Smooth muscle cell (in vitro differentiated cells): ENCODE measurements at regions not wholly inside any gene's neighbourhood (a gene's known extent, or its start where the extent isn't known, plus 50 kb on each side); places are given as distances from the start of the nearest gene placed in this dataset.

Source experiments
- DNase-seq: peaks from one replicate; lab custom pipeline; 2025; ENCODE audit not compliant: unreplicated experiment; lab: John Stamatoyannopoulos, UW
- H2AFZ ChIP-seq: fragments of 200-600 bp; sonication (generic); 2 replicates; pipeline ENCODE4 v1.6.0; 2016; ENCODE audit warnings: antibody characterized with exemption, low read depth, mild to moderate bottlenecking
- H3F3A ChIP-seq: fragments of 200-600 bp; sonication (generic); 2 replicates; pipeline ENCODE4 v1.6.0; 2017; ENCODE audit warnings: antibody characterized with exemption, low read depth
- H3K27ac ChIP-seq: fragments of 200-600 bp; sonication (generic); 2 replicates; pipeline ENCODE4 v1.5.1; 2016; ENCODE audit warnings: low read depth, mild to moderate bottlenecking
- H3K27me3 ChIP-seq: fragments of 200-600 bp; sonication (generic); 2 replicates; pipeline ENCODE4 v1.6.1; 2016; ENCODE audit warnings: low read depth, mild to moderate bottlenecking
- H3K36me3 ChIP-seq: fragments of 200-600 bp; sonication (generic); 2 replicates; pipeline ENCODE4 v1.5.1; 2016; ENCODE audit warnings: low read depth
- H3K4me1 ChIP-seq: fragments of 200-600 bp; sonication (generic); 2 replicates; pipeline ENCODE4 v1.5.1; 2016; ENCODE audit warnings: low read depth
- H3K4me2 ChIP-seq: fragments of 200-600 bp; sonication (generic); 2 replicates; pipeline ENCODE4 v1.6.0; 2016; ENCODE audit warnings: mild to moderate bottlenecking
- H3K4me3 ChIP-seq: fragments of 200-600 bp; sonication (generic); 2 replicates; pipeline ENCODE4 v1.5.1; 2016; ENCODE audit warnings: mild to moderate bottlenecking
- H3K79me2 ChIP-seq: fragments of 200-600 bp; sonication (generic); 2 replicates; pipeline ENCODE4 v1.6.0; 2016; ENCODE audit warnings: low read depth, mild to moderate bottlenecking
- H3K9ac ChIP-seq: fragments of 200-600 bp; sonication (generic); 2 replicates; pipeline ENCODE4 v1.6.0; 2016; ENCODE audit warnings: low read depth
- H3K9me3 ChIP-seq: fragments of 200-600 bp; sonication (generic); replicated peaks from 2 replicates; pipeline ENCODE4 v1.5.1; 2016; ENCODE audit warnings: low read depth
- H4K20me1 ChIP-seq: fragments of 200-600 bp; sonication (generic); 2 replicates; pipeline ENCODE4 v1.6.0; 2016; ENCODE audit warnings: low read depth
- CTCF ChIP-seq: fragments of 200-600 bp; sonication (generic); IDR thresholded peaks from 2 replicates; pipeline ENCODE4 v1.5.1; 2017; ENCODE audit warnings: borderline replicate concordance, mild to moderate bottlenecking, antibody characterized with exemption; ENCODE audit not compliant: insufficient read depth, poor library complexity, severe bottlenecking
- WGBS: methylation state at CpG from one replicate; pipeline ENCODE4 v1.1.7; 2016; ENCODE audit warnings: low lambda C conversion rate; 5-methylcytosine and 5-hydroxymethylcytosine counted together

- H3F3A ChIP-seq = no peaks in the 10 kb centered on the region
- no peak overlapping the region for H3K27ac ChIP-seq
- H2AFZ ChIP-seq = no peak overlapping the region
- H4K20me1 ChIP-seq = no peaks in the 10 kb centered on the region
- no peaks in the 10 kb centered on the region for H3K9me3 ChIP-seq
- no peaks in the 10 kb centered on the region for H3K27me3 ChIP-seq
- no peak for TF ChIP-seq CTCF
- no peaks in the 10 kb centered on the region for H3K79me2 ChIP-seq
- no peaks in the 10 kb centered on the region for H3K36me3 ChIP-seq
- H3K4me2 ChIP-seq = no peak overlapping the region
- no peak overlapping the region for H3K9ac ChIP-seq
- H3K4me1 ChIP-seq = no peaks in the 10 kb centered on the region
- 70% methylated on average over 8 of the region's 8 CpGs for WGBS
- no peak overlapping the region for H3K4me3 ChIP-seq
- DNase-seq = no peak
Observed at GRCh38 chr19:31413353-31413752, 64.1 kb upstream of the TSHZ3 start.

GRCh38 chr19:31415322-31415721, 66.1 kb upstream of the TSHZ3 start:
- Histone ChIP-seq H3K27me3 (peaks cover 13% of the 10 kb centered on the region), H2AFZ (no peak overlapping the region), H4K20me1 (no peaks in the 10 kb centered on the region), H3K4me1 (peaks cover 9% of the 10 kb centered on the region), H3K79me2 (no peaks in the 10 kb centered on the region), H3K27ac (no peak overlapping the region), H3K4me3 (no peak overlapping the region), H3K9ac (no peak overlapping the region), H3F3A (no peaks in the 10 kb centered on the region), H3K9me3 (no peaks in the 10 kb centered on the region), H3K36me3 (no peaks in the 10 kb centered on the region), H3K4me2 (no peak overlapping the region)
- TF ChIP-seq CTCF = no peak
- 95% methylated on average over 2 of the region's 2 CpGs for WGBS
- DNase-seq = no peak

- no peak for DNase-seq
- Histone ChIP-seq H3K4me3 (no peak overlapping the region), H3K27ac (no peak overlapping the region), H3F3A (no peaks in the 10 kb centered on the region), H3K79me2 (no peaks in the 10 kb centered on the region), H2AFZ (no peak overlapping the region), H3K9ac (no peak overlapping the region), H3K36me3 (no peaks in the 10 kb centered on the region), H3K27me3 (peaks cover 13% of the 10 kb centered on the region), H3K9me3 (no peaks in the 10 kb centered on the region), H4K20me1 (no peaks in the 10 kb centered on the region), H3K4me2 (no peak overlapping the region), H3K4me1 (peaks cover 9% of the 10 kb centered on the region)
- no peak for TF ChIP-seq CTCF
- WGBS = 94% methylated on average over 2 of the region's 2 CpGs
Observed at GRCh38 chr19:31416548-31416947, 67.3 kb upstream of the TSHZ3 start.

GRCh38 chr19:31418055-31418454, 68.8 kb upstream of the TSHZ3 start:
- Histone ChIP-seq H3F3A (no peaks in the 10 kb centered on the region), H3K27me3 (peaks cover 13% of the 10 kb centered on the region), H3K4me2 (peak overlapping the region; percentile 8), H3K79me2 (no peaks in the 10 kb centered on the region), H3K27ac (no peak overlapping the region), H2AFZ (no peak overlapping the region), H3K9ac (no peak overlapping the region), H3K9me3 (no peaks in the 10 kb centered on the region), H3K36me3 (no peaks in the 10 kb centered on the region), H3K4me3 (no peak overlapping the region), H3K4me1 (peaks cover 9% of the 10 kb centered on the region), H4K20me1 (no peaks in the 10 kb centered on the region)
- 26% methylated on average over 6 of the region's 6 CpGs for WGBS
- no peak for TF ChIP-seq CTCF
- DNase-seq = no peak
